Hypothalamus (tissue), 51 donors: ENCODE measurements at regions not wholly inside any gene's neighbourhood (a gene's known extent, or its start where the extent isn't known, plus 50 kb on each side); places are given as distances from the start of the nearest gene placed in this dataset.
A peak's percentile ranks its signal among the peaks of the same experiment; 100 is the strongest.
"Not testable (repeated sequence)": the region's sequence is repeated elsewhere in the genome, so short reads cannot be mapped to it uniquely, and the experiment has no call there.

Experiments used
- DNase-seq, 51 donors: peaks; one replicate each; lab custom pipeline; 2025; lab: John Stamatoyannopoulos, UW

- no peak for DNase-seq
Measured at GRCh38 chr4:33974270-33974669, 2270.0 kb downstream of the ARAP2 start.

- DNase-seq, result no peak
Measured at GRCh38 chr4:33975995-33976394, 2268.3 kb downstream of the ARAP2 start.

DNA sequence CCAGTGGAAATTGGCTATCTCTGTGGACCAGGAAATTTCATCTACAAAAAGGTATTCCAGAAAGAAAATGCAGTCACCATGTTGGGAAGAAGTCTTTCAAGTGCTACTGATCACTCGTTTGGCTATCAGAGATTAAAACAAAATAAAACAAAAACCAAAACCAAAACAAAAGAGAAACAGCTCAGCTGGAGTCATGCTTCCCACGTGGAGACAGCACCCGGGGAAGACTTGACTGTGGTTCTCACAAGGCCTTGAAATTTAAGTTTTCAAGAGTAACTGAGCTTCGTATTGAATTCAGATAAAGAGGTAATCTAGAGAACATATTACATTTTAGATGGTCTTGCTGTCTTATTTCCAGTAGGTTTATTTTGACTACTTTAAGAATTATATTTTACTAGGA lies 2264.5 kb downstream of the ARAP2 start:
- DNase-seq, result not testable (repeated sequence)

DNA sequence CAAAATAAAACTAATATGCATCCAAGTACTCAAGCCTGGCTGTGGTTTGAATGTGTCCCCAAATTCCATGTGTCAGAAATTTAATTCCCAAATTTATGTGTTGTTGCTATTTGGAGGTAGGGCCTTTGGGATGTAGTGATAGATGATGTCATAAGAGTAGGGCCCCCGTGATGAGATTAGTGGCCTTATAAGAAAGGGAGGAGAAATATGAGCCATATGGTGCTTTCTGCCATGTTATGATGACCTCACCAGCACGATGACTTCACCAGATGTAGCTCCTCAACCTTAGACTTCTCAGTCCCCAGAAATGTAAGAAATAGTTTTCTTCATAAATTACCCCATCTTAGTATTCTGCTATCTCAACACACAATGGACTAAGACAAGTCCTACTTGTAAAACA lies 2264.0 kb downstream of the ARAP2 start:
- no peak for DNase-seq

- DNase-seq, result no peak
Measured at GRCh38 chr4:33989820-33990443, 2254.4 kb downstream of the ARAP2 start.

DNA sequence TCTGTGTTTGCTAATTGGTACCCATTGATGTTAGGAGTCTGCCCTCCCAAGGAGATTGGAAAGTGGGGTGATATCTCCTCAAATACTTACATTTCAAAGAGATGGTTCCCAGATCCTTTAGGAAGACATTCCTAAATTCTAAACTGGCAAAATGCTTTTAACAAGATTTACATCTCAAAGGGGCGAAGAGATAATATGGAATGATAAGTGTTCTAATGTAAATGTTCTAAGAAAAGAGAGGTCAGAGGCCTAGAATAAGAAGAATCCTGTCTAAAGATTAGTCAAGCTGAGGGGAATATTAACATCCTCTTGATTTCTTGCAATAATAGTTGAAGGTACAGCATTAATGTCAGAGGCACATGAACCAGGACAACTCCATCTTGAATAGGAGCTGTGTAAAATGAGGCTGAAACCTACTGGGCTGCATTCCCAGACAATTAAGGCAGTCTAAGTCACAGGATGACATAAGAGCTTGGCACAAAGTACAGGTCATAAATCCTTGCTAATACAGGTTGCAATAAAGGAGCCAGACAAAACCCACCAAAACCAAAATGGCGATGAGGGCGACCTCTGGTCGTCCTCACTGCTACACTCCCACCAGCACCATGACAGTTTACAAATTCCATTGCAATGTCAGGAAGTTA lies 2248.1 kb downstream of the ARAP2 start:
- DNase-seq, result no peak

DNA sequence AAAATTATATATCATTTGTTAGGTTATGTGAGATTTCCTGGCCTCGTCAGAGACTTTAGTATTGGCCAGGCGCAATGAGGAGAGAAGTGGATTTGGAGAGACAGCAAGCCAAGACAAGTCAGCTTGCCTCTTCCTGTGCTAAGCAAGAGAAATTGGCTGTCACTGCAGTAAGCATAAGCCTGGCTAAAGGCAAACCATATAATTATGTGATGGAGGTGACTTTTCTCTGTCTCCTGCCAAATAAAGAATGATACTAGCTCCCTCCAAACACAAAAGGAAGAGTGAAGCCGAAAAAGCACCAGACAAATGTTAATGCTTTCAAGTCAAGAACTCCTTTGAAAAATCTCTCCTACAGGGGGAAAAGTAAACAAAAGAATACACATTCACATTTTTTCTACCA lies 2246.0 kb downstream of the ARAP2 start:
- no peak for DNase-seq

DNA sequence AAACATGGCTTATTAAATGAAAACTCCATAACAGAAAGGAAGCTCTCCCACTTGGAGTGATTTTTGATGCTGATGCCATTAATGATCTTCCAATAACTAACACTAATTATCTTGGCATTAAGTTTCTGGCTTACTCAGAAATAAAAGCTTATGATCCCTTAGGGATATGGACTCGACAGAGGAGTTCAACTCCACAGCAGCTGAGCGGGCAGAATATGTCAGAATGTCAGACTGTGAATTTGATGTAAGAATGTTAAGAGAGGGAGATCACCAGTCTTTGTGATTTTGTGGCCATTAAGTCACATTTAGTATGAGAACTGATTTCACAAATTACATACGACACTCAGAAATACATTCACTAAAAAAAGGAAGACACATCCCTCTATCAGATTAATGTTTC lies 2244.0 kb downstream of the ARAP2 start:
- no peak for DNase-seq

DNA sequence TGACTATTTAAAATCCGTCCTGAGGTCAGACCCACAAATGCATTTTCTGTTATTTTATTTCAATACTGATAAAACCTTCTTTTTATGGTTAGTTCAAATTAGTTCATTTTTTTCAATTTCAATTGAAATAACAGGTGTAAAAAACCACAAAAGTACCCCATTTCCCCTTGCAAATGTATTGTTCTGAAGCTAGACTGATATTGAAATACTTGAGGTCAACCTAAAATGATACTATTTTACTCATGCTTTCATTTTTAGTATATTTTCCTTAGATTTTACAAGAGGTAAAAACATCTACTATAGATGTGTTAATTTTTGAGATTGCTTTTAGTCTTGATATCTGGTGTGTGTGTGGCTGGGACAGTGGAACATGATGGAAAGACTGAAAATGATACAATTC lies 2237.8 kb downstream of the ARAP2 start:
- DNase-seq, result not testable (repeated sequence)

DNA sequence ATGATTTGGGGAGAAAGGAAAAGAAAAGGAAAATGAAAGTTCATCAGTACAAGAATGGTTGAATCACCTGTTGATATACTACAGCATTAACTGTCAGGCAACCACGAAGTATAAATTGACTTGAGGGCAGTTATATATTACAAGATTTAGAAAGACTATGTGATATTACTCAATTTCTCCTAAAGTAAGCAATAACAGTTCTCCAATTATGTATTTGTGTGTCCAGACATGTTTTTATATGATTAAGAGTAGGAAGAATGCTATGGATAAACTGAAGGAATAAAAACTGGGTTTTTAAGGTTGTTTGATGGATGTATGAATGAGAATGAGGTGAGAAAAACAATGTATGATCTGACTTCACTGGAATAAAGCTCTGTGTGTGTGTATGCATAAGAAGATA lies 2234.4 kb downstream of the ARAP2 start:
- no peak for DNase-seq

GRCh38 chr4:34010751-34011519 lies 2233.4 kb downstream of the ARAP2 start:
- DNase-seq, result no peak

GRCh38 chr4:34035225-34035624 lies 2209.1 kb downstream of the ARAP2 start:
- DNase-seq, result no peak

GRCh38 chr4:34037280-34037679 lies 2207.0 kb downstream of the ARAP2 start:
- DNase-seq, result no peak

- DNase-seq, result no peak
Measured at GRCh38 chr4:34039766-34040165, 2204.5 kb downstream of the ARAP2 start.

- no peak for DNase-seq
Measured at GRCh38 chr4:34043131-34043530, 2201.2 kb downstream of the ARAP2 start.

DNA sequence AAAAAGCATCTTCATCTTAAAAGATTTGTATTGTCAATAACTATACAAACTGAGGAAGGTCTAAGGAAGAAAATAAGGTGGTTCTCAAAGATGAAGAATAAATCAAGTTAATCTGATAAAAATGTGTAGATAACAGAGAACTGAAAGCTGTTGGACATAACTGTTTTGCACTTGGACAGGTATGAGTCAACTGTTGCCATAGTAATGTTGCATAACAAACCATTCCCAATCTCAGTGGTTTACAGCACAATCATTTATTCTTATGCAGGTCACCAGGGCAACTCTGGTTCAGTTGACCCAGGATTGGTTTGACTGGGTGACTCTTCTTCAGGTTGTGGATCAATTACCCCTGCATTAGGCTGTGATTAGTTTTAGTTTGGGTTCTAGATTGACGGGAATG lies 2197.7 kb downstream of the ARAP2 start:
- DNase-seq, result no peak

DNA sequence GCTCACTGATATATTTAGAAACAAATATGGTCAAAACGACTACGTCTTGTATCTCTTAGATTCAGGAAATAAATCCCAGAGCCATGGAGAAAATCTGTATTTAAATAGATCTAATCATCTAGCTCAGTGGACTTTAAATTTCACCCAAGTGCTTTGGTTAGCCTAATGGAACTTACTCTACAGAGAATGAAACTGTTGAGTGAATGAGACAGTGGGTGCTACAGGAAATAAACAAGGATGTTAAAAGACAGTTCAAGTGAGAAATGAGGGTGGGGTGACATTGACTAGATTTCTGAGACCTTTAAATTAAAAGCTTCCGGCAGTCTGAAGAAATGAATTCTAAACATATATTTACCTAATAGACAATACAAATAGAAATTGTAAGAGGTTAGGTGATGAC lies 2197.0 kb downstream of the ARAP2 start:
- no peak for DNase-seq

GRCh38 chr4:34066126-34066525 lies 2178.2 kb downstream of the ARAP2 start:
- DNase-seq, result peak in 4 of 51 donors; percentile 0 to 5 (median 1)

- no peak for DNase-seq
Measured at GRCh38 chr4:34091451-34091850, 2152.9 kb downstream of the ARAP2 start.

- no peak for DNase-seq
Measured at GRCh38 chr4:34094114-34094513, 2150.2 kb downstream of the ARAP2 start.

DNA sequence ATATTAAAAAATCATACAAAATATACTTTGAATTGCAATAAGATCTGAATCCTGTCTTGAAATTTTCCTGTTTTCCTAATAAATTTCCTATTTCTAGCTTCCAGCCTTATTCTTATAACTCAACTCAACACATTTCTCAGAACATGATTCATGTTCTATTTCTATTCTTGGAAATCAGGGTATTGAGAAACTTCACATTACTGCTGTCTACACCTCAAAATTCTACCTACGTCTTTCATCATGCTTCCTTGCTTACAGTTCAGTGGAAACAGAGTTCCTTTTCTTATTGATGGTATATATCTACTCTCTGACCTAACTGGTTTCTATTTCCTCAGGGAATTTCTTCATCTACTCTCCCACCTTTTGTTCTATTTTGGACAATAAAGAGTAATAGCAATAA lies 2139.0 kb downstream of the ARAP2 start:
- no peak for DNase-seq

DNA sequence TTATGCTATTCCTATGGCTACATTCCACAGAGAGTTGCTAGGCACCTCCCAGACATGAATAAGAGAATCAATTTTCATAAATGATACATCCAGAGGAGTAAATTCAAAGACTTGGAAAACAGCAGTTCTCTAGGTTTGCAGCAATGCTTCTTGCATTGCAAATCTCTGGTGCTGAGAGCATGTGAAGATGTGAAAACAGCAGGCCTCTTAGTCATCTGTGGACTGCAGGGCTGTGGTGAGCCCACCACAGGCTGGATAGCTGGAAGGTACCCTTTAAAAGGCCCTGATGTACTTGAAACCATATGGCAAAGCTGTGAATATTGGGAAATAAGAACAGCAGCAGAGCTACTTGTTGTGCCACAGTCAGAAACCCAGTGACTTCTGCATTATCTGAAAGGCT lies 2135.9 kb downstream of the ARAP2 start:
- no peak for DNase-seq
